Progenitor cell of endocrine pancreas (in vitro differentiated cells): ENCODE measurements at regions not wholly inside any gene's neighbourhood (a gene's known extent, or its start where the extent isn't known, plus 50 kb on each side); places are given as distances from the start of the nearest gene placed in this dataset.

ENCODE experiments used
- DNase-seq: peaks from one replicate; pipeline ENCODE4 v3.0.0; 2021; ENCODE audit warnings: low spot score; ENCODE audit not compliant: unreplicated experiment
- H3K27ac Mint-ChIP-seq: 2 replicates; pipeline ENCODE4 v1.8.0; 2021; ENCODE audit warnings: mild to moderate bottlenecking, moderate library complexity, mixed read lengths
- H3K27me3 Mint-ChIP-seq: 2 replicates; pipeline ENCODE4 v1.8.0; 2021; ENCODE audit warnings: mixed read lengths
- H3K36me3 Mint-ChIP-seq: 2 replicates; pipeline ENCODE4 v1.8.0; 2022; ENCODE audit warnings: mixed read lengths; ENCODE audit not compliant: insufficient read depth
- H3K4me1 Mint-ChIP-seq: 2 replicates; pipeline ENCODE4 v1.8.0; 2021; ENCODE audit warnings: low read depth, mixed read lengths
- H3K4me3 Mint-ChIP-seq: 2 replicates; pipeline ENCODE4 v1.8.0; 2021; ENCODE audit warnings: low read depth, mild to moderate bottlenecking, moderate library complexity, mixed read lengths
- H3K9me3 Mint-ChIP-seq: 2 replicates; pipeline ENCODE4 v1.8.0; 2021; ENCODE audit warnings: low read depth, mixed read lengths
- TF ChIP-seq, protein P1 (sequence below): fragments of 200-600 bp; sonication (generic); IDR thresholded peaks from one replicate; pipeline ENCODE4 v1.5.0; 2021; ENCODE audit warnings: antibody characterized with exemption, mild to moderate bottlenecking; ENCODE audit not compliant: unreplicated experiment

DNA sequence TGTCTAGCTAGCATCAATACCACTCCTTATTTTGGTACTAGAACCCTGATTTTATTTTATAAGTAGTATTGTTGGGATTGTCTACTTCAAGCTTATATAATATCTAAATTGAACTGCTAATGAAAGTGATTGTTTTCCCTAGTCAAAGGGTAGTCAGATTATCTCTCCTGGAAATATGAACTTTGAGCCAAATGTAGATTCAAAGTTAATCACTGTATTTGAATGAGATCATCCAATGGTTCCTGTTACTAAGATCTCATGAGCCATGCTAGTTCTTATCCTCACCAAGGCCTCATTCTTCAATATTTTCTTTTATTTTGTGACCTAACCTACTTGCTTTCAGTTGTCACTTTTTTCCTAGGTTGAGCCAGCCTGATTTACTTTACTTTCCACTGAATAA lies 276.7 kb downstream of the RASSF9 start:
- H3K36me3 Mint-ChIP-seq = no peaks in the 10 kb centered on the region
- TF ChIP-seq, protein P1, sequence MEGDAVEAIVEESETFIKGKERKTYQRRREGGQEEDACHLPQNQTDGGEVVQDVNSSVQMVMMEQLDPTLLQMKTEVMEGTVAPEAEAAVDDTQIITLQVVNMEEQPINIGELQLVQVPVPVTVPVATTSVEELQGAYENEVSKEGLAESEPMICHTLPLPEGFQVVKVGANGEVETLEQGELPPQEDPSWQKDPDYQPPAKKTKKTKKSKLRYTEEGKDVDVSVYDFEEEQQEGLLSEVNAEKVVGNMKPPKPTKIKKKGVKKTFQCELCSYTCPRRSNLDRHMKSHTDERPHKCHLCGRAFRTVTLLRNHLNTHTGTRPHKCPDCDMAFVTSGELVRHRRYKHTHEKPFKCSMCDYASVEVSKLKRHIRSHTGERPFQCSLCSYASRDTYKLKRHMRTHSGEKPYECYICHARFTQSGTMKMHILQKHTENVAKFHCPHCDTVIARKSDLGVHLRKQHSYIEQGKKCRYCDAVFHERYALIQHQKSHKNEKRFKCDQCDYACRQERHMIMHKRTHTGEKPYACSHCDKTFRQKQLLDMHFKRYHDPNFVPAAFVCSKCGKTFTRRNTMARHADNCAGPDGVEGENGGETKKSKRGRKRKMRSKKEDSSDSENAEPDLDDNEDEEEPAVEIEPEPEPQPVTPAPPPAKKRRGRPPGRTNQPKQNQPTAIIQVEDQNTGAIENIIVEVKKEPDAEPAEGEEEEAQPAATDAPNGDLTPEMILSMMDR = no peak
- H3K27me3 Mint-ChIP-seq = no peaks in the 10 kb centered on the region
- H3K9me3 Mint-ChIP-seq = no peaks in the 10 kb centered on the region
- H3K27ac Mint-ChIP-seq = no peak overlapping the region
- H3K4me1 Mint-ChIP-seq = no peaks in the 10 kb centered on the region
- DNase-seq = no peak
- no peak overlapping the region for H3K4me3 Mint-ChIP-seq

DNA sequence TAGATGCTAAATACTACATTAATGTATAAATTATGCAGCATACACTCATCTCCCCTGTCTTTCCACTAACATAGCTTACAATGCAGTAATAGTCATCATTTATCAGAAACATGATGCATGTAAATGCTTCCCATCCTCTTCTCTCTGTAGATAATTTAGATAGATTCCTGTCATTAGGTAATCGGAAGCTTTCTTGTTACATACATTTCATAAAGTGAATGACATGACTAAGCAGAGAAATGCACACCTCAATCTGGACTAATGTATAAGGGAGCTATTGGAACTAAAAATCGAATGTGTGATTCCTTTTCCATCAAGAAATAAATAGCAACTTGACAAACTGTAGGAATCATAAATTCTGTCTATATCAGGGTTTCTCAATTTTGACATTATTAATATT lies 273.4 kb downstream of the RASSF9 start:
- H3K4me1 Mint-ChIP-seq = peaks cover 7% of the 10 kb centered on the region
- H3K36me3 Mint-ChIP-seq = no peaks in the 10 kb centered on the region
- no peak overlapping the region for H3K27ac Mint-ChIP-seq
- no peak for DNase-seq
- no peak overlapping the region for H3K4me3 Mint-ChIP-seq
- H3K27me3 Mint-ChIP-seq = no peaks in the 10 kb centered on the region
- H3K9me3 Mint-ChIP-seq = no peaks in the 10 kb centered on the region
- TF ChIP-seq, protein P1 = no peak

DNA sequence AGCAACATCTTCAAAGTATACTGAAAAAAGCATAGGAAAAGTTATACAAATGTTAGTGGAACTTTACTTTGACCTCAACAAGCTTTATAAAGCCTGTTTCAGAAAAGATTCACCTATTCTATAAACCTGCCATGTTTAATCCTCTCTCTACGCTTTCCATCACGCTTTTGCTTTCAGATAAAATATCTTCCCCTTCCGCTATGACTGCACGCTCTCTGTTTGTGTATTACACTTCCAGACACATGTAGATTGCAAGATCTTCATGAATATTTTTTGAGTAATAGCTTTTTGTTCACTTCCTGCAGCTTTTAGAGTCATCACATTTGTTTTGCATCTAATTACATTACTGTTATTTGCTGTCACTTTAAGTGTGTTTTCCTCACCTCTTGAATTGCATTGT lies 271.4 kb downstream of the RASSF9 start:
- Mint-ChIP-seq H3K36me3 (no peaks in the 10 kb centered on the region), H3K27me3 (no peaks in the 10 kb centered on the region), H3K4me1 (peaks cover 10% of the 10 kb centered on the region), H3K27ac (no peak overlapping the region), H3K9me3 (no peaks in the 10 kb centered on the region), H3K4me3 (no peak overlapping the region)
- TF ChIP-seq, protein P1 = no peak
- DNase-seq = no peak

DNA sequence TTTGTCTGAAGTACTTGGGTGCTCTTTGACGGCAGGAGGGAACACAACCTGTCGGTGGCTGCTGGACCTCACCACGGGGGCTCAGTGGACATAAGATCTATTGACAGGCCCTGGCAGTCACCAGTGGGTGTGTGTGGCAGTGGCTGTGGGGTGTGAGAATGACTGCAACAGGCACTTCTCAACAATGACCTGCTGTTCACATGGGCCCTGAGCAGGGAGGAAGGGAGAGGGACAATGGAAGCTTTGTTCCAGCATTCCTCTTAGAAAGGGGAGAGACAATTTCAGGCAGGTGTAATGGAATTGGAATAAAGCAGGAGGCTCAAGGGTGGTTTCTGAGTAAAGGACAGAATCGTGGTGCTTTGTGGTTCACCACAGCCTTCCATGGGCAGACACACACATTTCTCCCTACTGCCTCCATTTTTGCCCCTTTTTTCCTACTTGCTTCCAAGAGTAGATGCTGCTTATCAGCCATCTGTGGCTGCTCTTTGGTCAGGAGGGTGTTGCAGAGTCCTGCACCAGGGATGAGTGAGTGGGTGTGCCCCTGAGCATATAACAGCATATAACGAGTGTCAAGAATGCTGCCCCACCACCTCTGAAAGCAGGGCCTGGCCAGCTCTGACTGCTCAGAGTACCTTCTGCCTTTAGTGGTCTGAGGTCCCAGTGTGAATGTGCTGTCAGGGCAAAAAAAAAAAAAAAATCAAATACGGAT lies 267.7 kb downstream of the RASSF9 start:
- no peak for DNase-seq
- no peak overlapping the region for H3K4me3 Mint-ChIP-seq
- H3K9me3 Mint-ChIP-seq = no peaks in the 10 kb centered on the region
- H3K4me1 Mint-ChIP-seq = peaks cover 13% of the 10 kb centered on the region
- peak overlapping the region; percentile 35 for H3K27ac Mint-ChIP-seq
- TF ChIP-seq, protein P1 = no peak
- no peaks in the 10 kb centered on the region for H3K36me3 Mint-ChIP-seq
- H3K27me3 Mint-ChIP-seq = no peaks in the 10 kb centered on the region

DNA sequence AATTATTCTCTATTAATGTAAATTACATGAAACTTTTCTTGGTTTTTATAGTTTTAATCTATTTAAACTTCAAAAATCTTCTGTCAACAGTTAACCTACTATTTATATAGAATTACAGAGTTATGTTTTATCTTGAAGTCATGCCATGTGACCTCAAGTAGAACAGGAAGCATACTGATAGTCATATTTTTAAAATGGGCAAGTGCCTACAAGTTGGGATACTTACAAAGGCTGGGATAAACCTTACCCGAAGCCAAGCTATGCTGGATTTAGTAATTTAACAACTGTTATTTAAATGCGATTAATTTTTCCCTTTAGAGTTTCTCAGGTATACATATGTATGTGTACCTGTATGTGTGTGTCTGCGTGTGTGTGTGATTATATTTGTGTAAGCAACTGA lies 266.9 kb downstream of the RASSF9 start:
- Mint-ChIP-seq H3K36me3 (no peaks in the 10 kb centered on the region), H3K4me1 (peaks cover 13% of the 10 kb centered on the region), H3K27me3 (no peaks in the 10 kb centered on the region), H3K4me3 (no peak overlapping the region), H3K27ac (no peak overlapping the region), H3K9me3 (no peaks in the 10 kb centered on the region)
- TF ChIP-seq, protein P1 = no peak
- DNase-seq = no peak
